Activated CD4-positive, alpha-beta T cell treated with anti-CD3 and anti-CD28 coated beads for 36 hours (primary cell): ENCODE measurements at regions not wholly inside any gene's neighbourhood (a gene's known extent, or its start where the extent isn't known, plus 50 kb on each side); places are given as distances from the start of the nearest gene placed in this dataset.

Experiments
- ATAC-seq: fragments of 200-7000 bp; cut with Tn5 transposase; one replicate; pipeline ENCODE4 v1.10.0; 2021; ENCODE audit warnings: mild to moderate bottlenecking, moderate library complexity
- CTCF ChIA-PET: fragments of 350-600 bp; sonication (Branson Sonifier 250); formaldehyde crosslinking; loops from one replicate; lab custom pipeline; 2021; ENCODE audit warnings: antibody characterized with exemption; lab: Charles Lee
- POLR2A ChIA-PET: fragments of 350-600 bp; sonication (Branson Sonifier 250); formaldehyde crosslinking; loops from one replicate; lab custom pipeline; 2021; ENCODE audit warnings: antibody characterized with exemption, inconsistent platforms; lab: Charles Lee
- DNase-seq: peaks from one replicate; pipeline ENCODE4 v3.0.0-alpha.2; 2020
- H3K27ac Mint-ChIP-seq: one replicate; pipeline ENCODE4 v1.8.0; 2021; ENCODE audit warnings: mixed read lengths
- H3K27me3 Mint-ChIP-seq: one replicate; pipeline ENCODE4 v1.8.0; 2021; ENCODE audit warnings: mixed read lengths
- H3K36me3 Mint-ChIP-seq: one replicate; pipeline ENCODE4 v1.8.0; 2021; ENCODE audit warnings: low read depth, mixed read lengths
- H3K4me1 Mint-ChIP-seq: one replicate; pipeline ENCODE4 v1.8.0; 2021; ENCODE audit warnings: mixed read lengths
- H3K4me3 Mint-ChIP-seq: one replicate; pipeline ENCODE4 v1.8.0; 2021; ENCODE audit warnings: mild to moderate bottlenecking, moderate library complexity, mixed read lengths
- H3K9me3 Mint-ChIP-seq: one replicate; pipeline ENCODE4 v1.8.0; 2021; ENCODE audit warnings: low read depth, mixed read lengths
- intact Hi-C, 2 experiments: fragments of 100-400 bp; cut with DNase I in 1 of 2; cut with micrococcal nuclease in 1 of 2; formaldehyde crosslinking; loops; one replicate each; pipeline versions ENCODE4 v1.14.2 to v1.15.1; 2022 to 2024; cut with DNase I, micrococcal nuclease

- no peaks in the 10 kb centered on the region for H3K4me1 Mint-ChIP-seq
- no peak overlapping the region for H3K4me3 Mint-ChIP-seq
- ChIA-PET CTCF (no interaction called here), POLR2A (no interaction called here)
- intact Hi-C loops, result no loop called here
- H3K9me3 Mint-ChIP-seq, result peaks cover 2% of the 10 kb centered on the region
- no peaks in the 10 kb centered on the region for H3K27me3 Mint-ChIP-seq
- no peaks in the 10 kb centered on the region for H3K36me3 Mint-ChIP-seq
- no peak for DNase-seq
- no peak overlapping the region for H3K27ac Mint-ChIP-seq
- ATAC-seq, result no peak
Observed at GRCh38 chr4:29566371-29566770, 1153.8 kb upstream of the PCDH7 start.

GRCh38 chr4:29571322-29571721, 1148.8 kb upstream of the PCDH7 start:
- H3K36me3 Mint-ChIP-seq, result no peaks in the 10 kb centered on the region
- no peaks in the 10 kb centered on the region for H3K4me1 Mint-ChIP-seq
- intact Hi-C loops, result no loop called here
- DNase-seq (no peak), ATAC-seq (no peak)
- H3K27me3 Mint-ChIP-seq, result no peaks in the 10 kb centered on the region
- POLR2A ChIA-PET, result no interaction called here
- CTCF ChIA-PET, result no interaction called here
- no peak overlapping the region for H3K27ac Mint-ChIP-seq
- no peak overlapping the region for H3K4me3 Mint-ChIP-seq
- peaks cover 6% of the 10 kb centered on the region for H3K9me3 Mint-ChIP-seq

GRCh38 chr4:29578329-29578728, 1141.8 kb upstream of the PCDH7 start:
- POLR2A ChIA-PET, result no interaction called here
- no peaks in the 10 kb centered on the region for H3K4me1 Mint-ChIP-seq
- ATAC-seq, result no peak
- H3K9me3 Mint-ChIP-seq, result peaks cover 13% of the 10 kb centered on the region
- intact Hi-C loops, result no loop called here
- no peaks in the 10 kb centered on the region for H3K36me3 Mint-ChIP-seq
- CTCF ChIA-PET, result no interaction called here
- H3K27me3 Mint-ChIP-seq, result no peaks in the 10 kb centered on the region
- no peak overlapping the region for H3K27ac Mint-ChIP-seq
- DNase-seq, result no peak
- no peak overlapping the region for H3K4me3 Mint-ChIP-seq

DNA sequence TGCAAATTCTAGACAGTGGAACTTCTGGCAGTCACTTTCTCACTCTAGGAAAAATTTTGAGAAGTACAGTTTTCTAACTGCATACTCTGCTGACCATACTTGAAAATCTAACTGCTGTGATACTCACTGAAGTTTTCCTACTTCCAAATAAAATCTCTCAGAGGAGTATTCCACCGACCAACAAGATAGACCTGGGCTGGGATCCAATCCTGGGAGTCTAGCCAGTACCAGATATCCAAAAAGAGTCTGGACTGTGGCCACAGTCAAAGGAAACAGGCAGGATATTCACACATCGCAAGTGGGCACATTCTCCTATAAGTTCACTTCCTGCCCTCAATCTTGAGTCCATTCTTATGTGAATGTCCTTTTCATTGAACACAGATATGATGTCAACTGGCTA, 1138.7 kb upstream of the PCDH7 start:
- no peaks in the 10 kb centered on the region for H3K36me3 Mint-ChIP-seq
- POLR2A ChIA-PET, result no interaction called here
- no peak overlapping the region for H3K4me3 Mint-ChIP-seq
- no peak overlapping the region for H3K27ac Mint-ChIP-seq
- H3K4me1 Mint-ChIP-seq, result no peaks in the 10 kb centered on the region
- no peaks in the 10 kb centered on the region for H3K27me3 Mint-ChIP-seq
- intact Hi-C loops, result no loop called here
- CTCF ChIA-PET, result no interaction called here
- ATAC-seq, result no peak
- H3K9me3 Mint-ChIP-seq, result peaks cover 13% of the 10 kb centered on the region
- DNase-seq, result no peak

DNA sequence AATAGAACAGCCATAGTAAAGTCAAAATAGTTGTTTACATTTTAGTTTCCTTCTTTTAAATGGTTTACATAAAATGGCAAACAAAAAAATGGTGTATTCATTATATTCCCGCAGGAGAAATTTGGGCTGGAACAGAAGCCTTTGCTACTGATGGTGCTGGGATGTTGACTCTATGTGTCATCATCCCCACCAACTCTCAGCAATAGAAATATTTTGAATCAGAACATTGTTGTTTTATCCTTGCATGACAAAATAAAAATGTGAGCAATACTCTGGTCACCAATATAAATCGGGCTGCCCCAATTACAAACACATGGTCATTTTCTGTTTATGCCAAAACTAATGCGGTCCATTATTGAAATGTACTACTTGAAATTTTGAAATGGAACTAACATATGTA, 1131.6 kb upstream of the PCDH7 start:
- POLR2A ChIA-PET, result no interaction called here
- no peaks in the 10 kb centered on the region for H3K4me1 Mint-ChIP-seq

GRCh38 chr4:29596228-29596627, 1123.9 kb upstream of the PCDH7 start:
- Mint-ChIP-seq H3K4me3 (no peak overlapping the region), H3K27ac (no peak overlapping the region), H3K9me3 (peaks cover 21% of the 10 kb centered on the region), H3K4me1 (no peaks in the 10 kb centered on the region), H3K27me3 (no peaks in the 10 kb centered on the region), H3K36me3 (no peaks in the 10 kb centered on the region)
- intact Hi-C loops, result no loop called here
- no peak for ATAC-seq
- ChIA-PET CTCF (no interaction called here), POLR2A (no interaction called here)
- DNase-seq, result no peak

More for the DNA sequence above, 1131.6 kb upstream of the PCDH7 start:
- no peak overlapping the region for H3K27ac Mint-ChIP-seq
- CTCF ChIA-PET, result no interaction called here
- ATAC-seq (no peak), DNase-seq (no peak)
- H3K9me3 Mint-ChIP-seq, result peaks cover 22% of the 10 kb centered on the region
- no peaks in the 10 kb centered on the region for H3K36me3 Mint-ChIP-seq
- H3K27me3 Mint-ChIP-seq, result no peaks in the 10 kb centered on the region
- intact Hi-C loops, result no loop called here
- no peak overlapping the region for H3K4me3 Mint-ChIP-seq

GRCh38 chr4:29619168-29619567, 1101.0 kb upstream of the PCDH7 start:
- Mint-ChIP-seq H3K27me3 (no peaks in the 10 kb centered on the region), H3K4me1 (no peaks in the 10 kb centered on the region), H3K9me3 (peaks cover 7% of the 10 kb centered on the region), H3K27ac (no peak overlapping the region), H3K4me3 (no peak overlapping the region), H3K36me3 (no peaks in the 10 kb centered on the region)
- no peak for ATAC-seq
- ChIA-PET POLR2A (no interaction called here), CTCF (no interaction called here)
- intact Hi-C loops, result no loop called here
- no peak for DNase-seq

DNA sequence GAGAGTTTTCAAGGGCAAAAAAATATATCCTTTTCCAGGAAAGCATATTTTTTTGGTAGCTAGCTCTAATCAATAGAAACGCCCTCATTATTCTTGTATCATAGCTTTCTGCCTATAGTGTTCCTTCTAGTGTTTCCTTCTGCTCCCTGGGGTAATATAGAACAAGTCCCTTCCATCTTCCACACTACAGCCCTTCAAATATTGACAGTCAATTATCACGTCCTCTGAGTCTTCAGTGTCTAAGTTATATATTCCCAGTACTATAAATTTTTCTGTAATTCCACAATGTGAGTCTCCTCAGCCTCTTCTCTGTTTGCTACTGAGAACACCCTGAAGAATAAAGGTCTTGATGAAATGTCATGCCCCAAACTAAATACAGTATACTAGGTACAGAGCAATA, 1088.0 kb upstream of the PCDH7 start:
- intact Hi-C loops, result no loop called here
- Mint-ChIP-seq H3K4me3 (no peak overlapping the region), H3K36me3 (no peaks in the 10 kb centered on the region), H3K4me1 (no peaks in the 10 kb centered on the region), H3K27ac (no peak overlapping the region), H3K27me3 (no peaks in the 10 kb centered on the region), H3K9me3 (peaks cover 6% of the 10 kb centered on the region)
- POLR2A ChIA-PET, result no interaction called here
- ATAC-seq (no peak), DNase-seq (no peak)
- CTCF ChIA-PET, result no interaction called here

DNA sequence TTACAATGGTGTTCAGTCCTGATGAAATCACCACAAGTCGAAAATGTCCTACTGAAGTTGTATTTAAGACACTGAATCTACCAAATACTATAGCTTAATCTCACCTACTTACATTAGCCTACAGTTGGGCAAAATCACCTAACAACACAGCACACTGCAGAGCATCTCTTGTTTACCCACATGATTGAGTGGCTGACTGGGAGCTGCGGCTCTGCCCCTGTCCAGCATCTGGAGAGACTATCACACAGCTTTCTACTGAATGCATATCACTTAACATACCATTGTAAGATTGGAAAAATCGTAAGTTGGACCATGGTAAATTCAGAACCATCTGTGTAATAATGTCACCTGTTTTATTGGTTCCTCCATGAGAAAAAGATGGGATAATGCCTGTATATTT, 1083.2 kb upstream of the PCDH7 start:
- CTCF ChIA-PET, result no interaction called here

DNA sequence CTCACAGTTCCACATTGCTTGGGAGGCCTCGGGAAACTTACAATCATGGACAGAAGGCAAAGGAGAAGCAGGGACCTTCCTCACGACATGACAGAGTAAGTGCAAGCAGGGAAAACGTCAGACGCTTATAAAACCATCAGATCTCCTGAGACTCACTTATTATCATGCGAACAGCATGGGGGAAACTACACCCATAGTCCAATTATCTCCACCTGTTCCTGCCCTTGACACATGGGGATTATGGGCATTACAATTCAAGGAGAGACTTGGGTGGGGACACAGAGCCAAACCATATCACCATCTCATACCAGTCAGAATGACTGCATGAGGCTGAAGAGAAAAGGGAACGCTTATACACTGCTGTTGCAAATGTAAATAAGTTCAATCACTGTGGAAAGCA, 1066.9 kb upstream of the PCDH7 start:
- ChIA-PET POLR2A (no interaction called here), CTCF (no interaction called here)
- Mint-ChIP-seq H3K4me1 (no peaks in the 10 kb centered on the region), H3K4me3 (no peak overlapping the region), H3K27ac (no peak overlapping the region), H3K9me3 (peaks cover 11% of the 10 kb centered on the region), H3K27me3 (no peaks in the 10 kb centered on the region), H3K36me3 (no peaks in the 10 kb centered on the region)
- no peak for DNase-seq
- no peak for ATAC-seq
- intact Hi-C loops, result no loop called here

More for the DNA sequence above, 1083.2 kb upstream of the PCDH7 start:
- H3K27me3 Mint-ChIP-seq, result no peaks in the 10 kb centered on the region
- H3K4me3 Mint-ChIP-seq, result no peak overlapping the region
- no peaks in the 10 kb centered on the region for H3K36me3 Mint-ChIP-seq
- POLR2A ChIA-PET, result no interaction called here
- DNase-seq (no peak), ATAC-seq (no peak)
- peaks cover 6% of the 10 kb centered on the region for H3K9me3 Mint-ChIP-seq
- no peak overlapping the region for H3K27ac Mint-ChIP-seq
- no peaks in the 10 kb centered on the region for H3K4me1 Mint-ChIP-seq
- intact Hi-C loops, result no loop called here

DNA sequence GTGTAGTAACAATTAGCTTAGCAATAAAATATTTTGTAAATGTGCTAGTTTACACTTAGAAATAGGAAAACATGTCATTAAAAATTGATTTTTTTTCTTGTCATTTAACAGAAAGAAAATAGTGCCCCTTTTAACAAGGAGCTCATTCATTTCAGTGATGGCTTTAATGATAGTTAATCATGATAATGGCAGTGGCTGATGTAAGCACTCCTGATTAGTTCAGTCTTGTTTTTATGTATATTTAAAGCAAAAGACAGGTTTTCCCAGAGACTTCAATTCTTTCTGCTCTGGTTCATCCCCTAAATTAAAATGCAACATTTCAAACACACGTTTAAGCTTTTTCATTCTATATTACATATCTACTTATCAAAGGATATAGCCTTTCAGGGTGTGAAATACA, 1039.5 kb upstream of the PCDH7 start:
- H3K9me3 Mint-ChIP-seq, result peaks cover 8% of the 10 kb centered on the region
- H3K4me1 Mint-ChIP-seq, result no peaks in the 10 kb centered on the region
- no peak overlapping the region for H3K27ac Mint-ChIP-seq
- no peaks in the 10 kb centered on the region for H3K27me3 Mint-ChIP-seq
- H3K36me3 Mint-ChIP-seq, result no peaks in the 10 kb centered on the region
- no peak overlapping the region for H3K4me3 Mint-ChIP-seq
- no peak for DNase-seq
- ChIA-PET POLR2A (no interaction called here), CTCF (no interaction called here)
- intact Hi-C loops, result no loop called here
- ATAC-seq, result no peak

DNA sequence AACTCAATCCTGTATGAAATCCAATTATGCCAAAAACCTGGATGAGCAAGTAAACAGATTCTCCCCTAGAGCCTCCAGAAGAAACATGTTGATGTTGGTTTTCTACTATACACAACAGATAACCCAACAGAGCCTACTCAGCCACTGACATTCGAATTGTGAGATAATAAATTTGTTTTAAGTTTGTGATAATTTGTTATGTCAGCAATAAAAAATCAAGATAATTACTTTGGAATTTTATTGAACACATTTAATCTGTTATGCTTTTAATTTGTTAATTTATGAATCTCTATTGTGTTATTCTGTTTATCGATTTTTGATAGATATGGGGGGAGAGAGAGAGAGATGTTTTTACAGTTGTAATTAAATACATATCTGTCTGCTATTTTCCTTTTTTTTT, 1016.1 kb upstream of the PCDH7 start:
- H3K27me3 Mint-ChIP-seq, result no peaks in the 10 kb centered on the region
- H3K4me1 Mint-ChIP-seq, result no peaks in the 10 kb centered on the region
- POLR2A ChIA-PET, result no interaction called here
- peaks cover 7% of the 10 kb centered on the region for H3K9me3 Mint-ChIP-seq
- no peak overlapping the region for H3K4me3 Mint-ChIP-seq
- ATAC-seq, result no peak
- no peaks in the 10 kb centered on the region for H3K36me3 Mint-ChIP-seq
- no peak overlapping the region for H3K27ac Mint-ChIP-seq
- CTCF ChIA-PET, result no interaction called here
- intact Hi-C loops, result no loop called here
- no peak for DNase-seq

- Mint-ChIP-seq H3K36me3 (no peaks in the 10 kb centered on the region), H3K4me1 (no peaks in the 10 kb centered on the region), H3K9me3 (peaks cover 10% of the 10 kb centered on the region), H3K27me3 (no peaks in the 10 kb centered on the region), H3K27ac (no peak overlapping the region), H3K4me3 (no peak overlapping the region)
- ChIA-PET POLR2A (no interaction called here), CTCF (no interaction called here)
- ATAC-seq (no peak), DNase-seq (no peak)
- intact Hi-C loops, result no loop called here
Observed at GRCh38 chr4:29708473-29708872, 1011.7 kb upstream of the PCDH7 start.
